Right renal pelvis (tissue), 4 donors: ENCODE measurements at regions not wholly inside any gene's neighbourhood (a gene's known extent, or its start where the extent isn't known, plus 50 kb on each side); places are given as distances from the start of the nearest gene placed in this dataset.
"Not testable (repeated sequence)": the region's sequence is repeated elsewhere in the genome, so short reads cannot be mapped to it uniquely, and the experiment has no call there.

ENCODE experiments used
- DNase-seq, 4 donors: peaks; one replicate each; pipeline ENCODE4 v3.0.0-alpha.2; 2013; ENCODE audit warnings: low read depth in 4 of 4, low spot score in 3 of 4, missing footprints in 1 of 4

- no peak for DNase-seq
Observed at GRCh38 chr12:97784904-97785303, 322.3 kb downstream of the RMST start.

DNA sequence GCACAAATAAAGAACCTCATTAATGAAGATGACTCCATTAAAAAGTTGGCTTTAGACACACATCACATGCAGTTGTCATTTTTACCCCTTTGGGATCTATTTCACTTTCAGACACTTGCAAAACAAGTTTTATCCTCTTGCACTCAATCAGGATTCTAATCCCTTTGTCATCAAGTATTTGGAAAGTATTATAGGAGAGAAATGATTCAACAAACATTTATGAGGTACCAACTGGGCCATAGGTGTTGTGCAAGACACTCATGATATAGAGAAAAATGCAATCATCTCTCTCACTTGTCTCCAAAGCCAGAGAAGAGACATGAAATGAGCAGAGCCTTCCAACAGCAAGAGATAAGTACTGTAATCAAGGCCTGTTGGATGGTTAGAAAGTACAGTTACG is 327.7 kb downstream of the RMST start:
- no peak for DNase-seq

DNA sequence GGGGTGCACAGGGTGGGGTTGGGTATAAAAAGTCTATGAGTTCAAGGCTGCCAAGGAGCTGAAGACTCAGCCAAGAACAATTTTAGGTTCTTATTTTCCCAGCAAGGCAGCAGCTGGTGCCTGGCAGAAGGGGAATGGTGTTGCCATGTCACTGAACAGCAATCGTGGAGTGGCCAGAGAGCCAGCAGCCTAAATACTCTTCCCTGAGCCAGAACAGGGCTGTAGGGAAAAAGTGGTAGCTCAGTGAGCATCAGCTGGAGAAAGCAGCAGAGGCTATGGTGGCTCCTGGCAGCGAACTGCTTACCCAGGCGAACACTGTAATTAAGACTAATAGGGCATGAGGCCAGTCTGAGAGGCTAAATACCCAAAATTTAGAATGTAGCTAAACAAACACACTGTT is 334.9 kb downstream of the RMST start:
- DNase-seq: no peak

- no peak for DNase-seq
Observed at GRCh38 chr12:97800561-97800960, 338.0 kb downstream of the RMST start.

GRCh38 chr12:97801471-97802059 is 339.0 kb downstream of the RMST start:
- no peak for DNase-seq

DNA sequence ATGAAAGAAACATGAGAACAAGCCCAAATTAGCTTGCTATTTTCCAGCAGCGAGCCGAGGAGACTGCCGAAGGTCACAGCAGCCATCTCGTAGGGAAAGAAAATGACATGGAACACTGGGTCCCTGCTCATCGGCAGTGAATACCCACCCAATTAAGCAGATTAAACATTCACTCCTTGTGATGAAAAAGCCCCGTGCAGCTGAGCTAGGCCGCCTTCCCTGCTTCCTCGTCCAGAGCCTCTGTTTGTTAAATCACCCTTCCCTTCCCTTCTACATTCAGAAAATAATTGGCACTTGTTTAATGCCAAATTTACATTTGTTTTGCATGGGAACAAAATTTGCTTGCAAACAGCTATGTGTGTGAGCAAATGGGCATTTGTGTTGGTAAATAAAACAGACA is 342.5 kb downstream of the RMST start:
- peak in 2 of 4 donors; percentile 8 for DNase-seq

DNA sequence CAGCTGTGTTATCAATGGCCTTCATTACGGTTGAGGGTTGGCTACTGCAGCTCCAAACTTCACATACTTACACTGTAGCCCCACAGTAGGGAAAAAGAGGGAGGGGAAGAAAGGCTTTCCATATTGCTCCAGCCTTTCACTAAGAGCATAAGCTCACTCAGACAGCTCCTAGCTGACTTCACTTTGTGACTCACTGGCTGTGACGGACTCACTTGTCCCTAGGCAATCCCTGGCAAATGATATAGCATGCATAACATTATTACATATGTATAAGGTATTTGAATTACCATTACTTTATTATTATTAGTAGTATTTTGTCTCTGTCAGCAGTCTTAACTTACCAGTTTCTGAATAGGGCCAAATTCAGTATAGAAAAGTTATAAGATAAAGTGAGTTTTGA is 350.7 kb downstream of the RMST start:
- DNase-seq: no peak

- DNase-seq: no peak
Observed at GRCh38 chr12:97821806-97822205, 359.2 kb downstream of the RMST start.

GRCh38 chr12:97835541-97835940 is 372.9 kb downstream of the RMST start:
- DNase-seq: no peak

- no peak for DNase-seq
Observed at GRCh38 chr12:97837401-97837800, 374.8 kb downstream of the RMST start.

DNA sequence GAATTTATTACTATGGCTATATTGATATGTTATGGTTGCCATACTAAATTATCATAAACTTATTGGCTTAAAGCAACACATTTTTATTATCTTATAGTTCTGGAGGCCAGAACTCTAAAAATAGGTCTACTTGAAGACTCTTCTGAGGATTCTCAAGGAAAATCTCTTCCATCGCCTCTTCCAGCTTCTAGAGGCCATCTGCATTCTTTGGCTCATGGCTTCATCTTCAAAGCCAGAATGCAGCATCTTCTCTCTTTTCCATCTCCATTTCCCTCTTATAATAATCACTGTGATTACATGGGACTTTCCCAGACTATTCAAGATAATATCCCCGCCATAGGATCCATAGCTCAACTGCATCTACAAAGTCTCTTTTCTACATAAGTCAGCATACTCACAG is 385.4 kb downstream of the RMST start:
- DNase-seq: no peak

GRCh38 chr12:97854477-97854876 is 391.9 kb downstream of the RMST start:
- no peak for DNase-seq

DNA sequence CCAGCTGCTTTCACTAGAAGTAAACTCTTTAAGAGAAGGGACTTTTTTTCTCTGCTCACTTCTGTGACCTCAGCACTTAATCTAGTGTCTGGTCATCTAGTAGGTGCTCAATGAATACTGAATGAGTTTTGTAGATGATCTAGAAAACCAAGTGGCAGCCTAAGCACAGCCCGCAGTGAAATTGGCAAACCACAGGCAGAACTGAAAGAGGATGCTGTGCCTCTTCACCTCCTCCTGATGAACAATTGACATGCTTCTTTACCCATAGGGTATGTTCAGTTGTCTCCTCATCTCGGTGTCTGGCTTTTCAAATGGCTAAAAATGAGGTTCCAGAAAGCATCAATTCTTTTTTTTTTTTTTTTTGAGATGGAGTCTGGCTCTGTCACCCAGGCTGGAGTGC is 399.5 kb downstream of the RMST start:
- DNase-seq: no peak

GRCh38 chr12:97875064-97875463 is 412.5 kb downstream of the RMST start:
- no peak for DNase-seq

GRCh38 chr12:97876780-97877179 is 414.2 kb downstream of the RMST start:
- DNase-seq: no peak

GRCh38 chr12:97877404-97877803 is 414.8 kb downstream of the RMST start:
- no peak for DNase-seq

- peak in 2 of 4 donors; percentile 2 to 10 for DNase-seq
Observed at GRCh38 chr12:97886511-97887176, 424.0 kb downstream of the RMST start.

DNA sequence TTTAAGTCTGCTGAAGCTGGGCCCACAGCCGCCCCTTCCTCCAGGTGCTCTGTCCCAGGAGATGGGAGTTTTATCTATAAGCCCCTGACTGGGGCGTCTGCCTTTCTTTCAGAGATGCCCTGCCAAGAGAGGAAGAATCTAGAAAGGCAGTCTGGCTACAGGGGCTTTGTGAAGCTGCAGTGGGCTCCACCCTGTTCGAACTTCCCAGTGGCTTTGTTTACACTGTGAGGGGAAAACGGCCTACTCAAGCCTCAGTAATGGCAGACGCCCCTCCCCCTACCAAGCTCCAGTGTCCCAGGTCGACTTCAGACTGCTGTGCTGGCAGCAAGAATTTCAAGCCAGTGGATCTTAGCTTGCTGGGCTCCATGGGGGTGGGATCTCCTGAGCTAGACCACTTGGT is 435.3 kb downstream of the RMST start:
- DNase-seq: not testable (repeated sequence)

GRCh38 chr12:97899529-97899928 is 436.9 kb downstream of the RMST start:
- no peak for DNase-seq

DNA sequence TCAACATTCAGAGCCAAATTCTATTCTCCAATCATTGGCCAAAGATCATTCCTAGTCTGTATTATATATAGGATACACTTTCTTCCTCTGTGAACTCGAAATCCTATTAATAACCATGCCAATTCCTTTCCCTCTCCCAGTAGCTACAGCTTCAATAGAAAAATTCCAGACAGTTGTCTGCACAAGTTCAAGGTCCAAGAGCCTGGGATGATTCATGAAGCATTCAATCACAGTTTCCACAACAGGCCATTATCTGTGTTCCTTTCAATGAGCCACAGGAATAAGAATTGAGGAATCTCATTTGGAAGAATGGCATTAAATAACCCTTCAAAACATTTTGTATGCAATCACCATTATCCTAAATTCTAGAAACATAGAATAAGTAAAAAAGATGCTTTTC is 437.4 kb downstream of the RMST start:
- DNase-seq: no peak

DNA sequence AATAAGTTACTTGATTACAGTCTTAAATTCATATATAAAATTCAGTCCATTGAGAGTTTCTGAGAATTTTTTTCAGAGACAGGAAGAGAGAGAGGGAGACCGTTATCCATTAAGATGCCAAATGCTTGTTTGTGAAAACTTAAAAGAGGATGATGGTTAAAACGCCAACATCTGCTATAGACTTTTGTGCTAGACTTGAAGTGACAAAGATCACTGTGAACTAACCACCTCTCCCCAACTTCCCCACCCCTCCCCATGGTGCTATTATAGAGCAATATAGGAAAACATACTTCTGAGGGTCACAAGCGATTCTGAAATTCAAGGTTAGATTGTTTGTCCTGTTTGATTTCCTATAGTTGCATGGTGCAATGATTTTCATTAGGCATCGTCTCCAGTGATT is 440.8 kb downstream of the RMST start:
- DNase-seq: no peak

DNA sequence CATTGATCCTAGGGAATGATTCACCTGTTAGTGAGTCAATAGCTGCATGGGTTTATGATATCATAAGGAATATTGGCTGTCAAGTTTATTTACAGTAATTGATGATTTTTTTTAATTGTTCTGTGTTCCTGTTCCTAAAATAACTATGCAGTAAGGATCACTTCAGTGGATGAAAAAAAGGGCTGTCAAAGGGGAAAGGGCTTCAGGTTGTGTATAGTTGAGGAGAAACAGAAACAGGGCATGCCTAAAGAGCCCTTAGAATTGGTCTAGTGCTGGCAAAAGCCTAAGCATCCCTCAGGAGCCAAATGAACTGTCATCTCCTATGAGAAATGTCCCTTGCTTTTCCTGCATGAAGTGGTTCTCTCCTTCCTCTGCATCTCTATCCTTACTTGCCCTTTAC is 444.9 kb downstream of the RMST start:
- DNase-seq: no peak

GRCh38 chr12:97910559-97910958 is 448.0 kb downstream of the RMST start:
- DNase-seq: no peak
